Tibial artery (tissue), 4 donors: ENCODE measurements at regions not wholly inside any gene's neighbourhood (a gene's known extent, or its start where the extent isn't known, plus 50 kb on each side); places are given as distances from the start of the nearest gene placed in this dataset.

Experiments
- DNase-seq, 2 donors: peaks; one replicate each; pipeline ENCODE4 v3.0.0-alpha.2; 2019
- H3K27ac ChIP-seq, 2 donors: fragments of 200-600 bp; sonication (generic) in 1 of 2; 1 replicate in 1 of 2; 2 replicates in 1 of 2; pipeline ENCODE4 v1.5.1; 2018 to 2019; ENCODE audit warnings: mild to moderate bottlenecking in 1 of 2
- H3K27me3 ChIP-seq, 2 donors: fragments of 200-600 bp; sonication (generic) in 1 of 2; one replicate each; pipeline versions ENCODE4 v1.5.1 to v1.6.0; 2016 to 2019
- H3K36me3 ChIP-seq, 3 donors: fragments of 200-600 bp; sonication (generic) in 2 of 3; one replicate each; pipeline ENCODE4 v1.5.1; 2016 to 2019; ENCODE audit warnings: mild to moderate bottlenecking in 2 of 3
- H3K4me1 ChIP-seq, 4 donors: fragments of 200-600 bp; sonication (generic) in 2 of 4; 1 replicate in 3 of 4; 2 replicates in 1 of 4; pipeline ENCODE4 v1.5.1; 2016 to 2019
- H3K4me3 ChIP-seq, 2 donors: fragments of 200-600 bp; sonication (generic) in 1 of 2; 1 replicate in 1 of 2; 2 replicates in 1 of 2; pipeline ENCODE4 v1.5.1; 2018 to 2019; ENCODE audit warnings: mild to moderate bottlenecking in 2 of 2
- H3K9me3 ChIP-seq, 3 donors: fragments of 200-600 bp; sonication (generic) in 1 of 3; one replicate each; pipeline ENCODE4 v1.5.1; 2016 to 2019
- CTCF ChIP-seq, 2 experiments: fragments of 200-600 bp in 1 of 2; fragments of 450-650 bp in 1 of 2; IDR thresholded peaks; one replicate each; pipeline ENCODE4 v1.5.1; 2017 to 2019; ENCODE audit warnings: antibody characterized with exemption in 2 of 2, mild to moderate bottlenecking in 1 of 2, moderate library complexity in 1 of 2
- intact Hi-C: fragments of 100-400 bp; cut with DNase I; formaldehyde crosslinking; loops from one replicate; pipeline ENCODE4 v1.15.0; 2023; ENCODE audit warnings: low total_unique reads

DNA sequence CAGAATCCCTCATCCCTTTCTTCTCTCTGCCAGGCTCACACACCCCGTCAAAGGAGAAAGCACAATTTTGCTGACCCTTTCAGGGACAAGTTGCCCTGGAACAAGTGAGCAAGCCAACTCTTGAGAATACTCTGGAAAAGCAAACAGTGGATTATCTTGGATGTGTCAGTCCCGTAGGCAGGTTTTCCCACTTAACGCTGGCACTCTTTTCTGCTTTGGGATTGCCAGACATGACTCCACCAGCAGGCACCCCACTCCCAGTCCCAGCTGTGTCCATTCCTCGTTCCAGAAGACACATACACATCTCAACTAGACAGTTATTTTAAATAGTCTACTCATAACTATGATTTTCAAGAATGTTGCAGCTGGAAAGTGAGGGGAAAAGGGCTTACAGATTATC lies 145.5 kb upstream of the CDKN3 start:
- peaks cover 0 to 16% (median 0%) of the 10 kb centered on the region in 4 donors for H3K4me1 ChIP-seq
- no peaks in the 10 kb centered on the region for H3K36me3 ChIP-seq
- intact Hi-C loops: no loop called here
- no peak for TF ChIP-seq CTCF (IDR thresholded peaks at IDR 0.05)
- H3K27ac ChIP-seq: no peak overlapping the region
- DNase-seq: no peak
- H3K27me3 ChIP-seq: no peaks in the 10 kb centered on the region
- no peak overlapping the region for H3K4me3 ChIP-seq
- no peaks in the 10 kb centered on the region for H3K9me3 ChIP-seq

DNA sequence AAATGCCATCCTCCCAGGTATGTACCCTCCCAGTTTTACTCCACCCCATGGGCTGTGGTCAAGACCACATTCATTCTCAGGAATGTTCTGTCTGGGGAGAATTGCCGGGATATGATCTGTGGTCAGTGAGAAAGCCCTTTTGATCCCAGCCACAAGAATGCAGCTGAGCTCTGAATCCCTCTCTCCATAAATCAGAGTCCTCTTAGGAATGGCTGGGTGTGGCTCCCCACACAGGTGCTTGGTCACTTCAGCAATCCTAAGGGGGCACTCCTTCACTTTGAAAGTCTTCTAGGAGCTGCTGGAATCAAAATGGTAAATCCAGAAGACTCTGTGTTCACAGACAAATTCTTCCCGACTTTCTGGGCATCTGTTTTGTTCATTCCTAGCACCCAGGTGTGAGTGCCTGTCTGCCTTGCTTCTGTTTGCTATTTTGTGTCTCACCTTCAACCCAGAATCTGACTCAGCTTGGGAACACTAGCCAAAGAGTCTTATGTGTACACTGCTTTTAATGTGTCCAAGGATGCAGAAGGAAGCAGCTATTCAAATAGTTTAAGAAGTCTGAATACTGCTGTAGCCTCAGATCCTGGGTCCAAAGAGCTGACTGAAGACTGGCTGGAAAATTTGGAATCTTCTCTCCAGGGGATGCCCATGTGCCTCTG lies 144.6 kb upstream of the CDKN3 start:
- DNase-seq: no peak
- Histone ChIP-seq H3K4me1 (peaks cover 0 to 16% (median 0%) of the 10 kb centered on the region in 4 donors), H3K9me3 (no peaks in the 10 kb centered on the region), H3K4me3 (no peak overlapping the region), H3K36me3 (no peaks in the 10 kb centered on the region), H3K27me3 (no peaks in the 10 kb centered on the region), H3K27ac (no peak overlapping the region)
- no peak for TF ChIP-seq CTCF (IDR thresholded peaks at IDR 0.05)
- intact Hi-C loops: no loop called here

- no peak overlapping the region for H3K4me3 ChIP-seq
- H3K27ac ChIP-seq: no peak overlapping the region
- intact Hi-C loops: no loop called here
These were observed 143.4 kb upstream of the CDKN3 start for GRCh38 chr14:54253195-54253947.

GRCh38 chr14:54256156-54256555 lies 140.7 kb upstream of the CDKN3 start:
- H3K27ac ChIP-seq: no peak overlapping the region
- H3K4me1 ChIP-seq: peaks cover 0 to 16% (median 0%) of the 10 kb centered on the region in 4 donors
- no peaks in the 10 kb centered on the region for H3K9me3 ChIP-seq
- H3K27me3 ChIP-seq: no peaks in the 10 kb centered on the region
- TF ChIP-seq CTCF (IDR thresholded peaks at IDR 0.05): no peak
- H3K4me3 ChIP-seq: no peak overlapping the region
- intact Hi-C loops: no loop called here
- no peaks in the 10 kb centered on the region for H3K36me3 ChIP-seq
- DNase-seq: no peak

More at GRCh38 chr14:54253195-54253947, 143.4 kb upstream of the CDKN3 start:
- no peaks in the 10 kb centered on the region for H3K36me3 ChIP-seq
- DNase-seq: no peak
- H3K4me1 ChIP-seq: peaks cover 0 to 16% (median 0%) of the 10 kb centered on the region in 4 donors
- TF ChIP-seq CTCF (IDR thresholded peaks at IDR 0.05): no peak
- no peaks in the 10 kb centered on the region for H3K9me3 ChIP-seq
- H3K27me3 ChIP-seq: no peaks in the 10 kb centered on the region

GRCh38 chr14:54257424-54257823 lies 139.4 kb upstream of the CDKN3 start:
- DNase-seq: no peak
- H3K9me3 ChIP-seq: no peaks in the 10 kb centered on the region
- no peak overlapping the region for H3K27ac ChIP-seq
- H3K27me3 ChIP-seq: no peaks in the 10 kb centered on the region
- intact Hi-C loops: no loop called here
- peaks cover 0 to 16% (median 0%) of the 10 kb centered on the region in 4 donors for H3K4me1 ChIP-seq
- no peak for TF ChIP-seq CTCF (IDR thresholded peaks at IDR 0.05)
- H3K4me3 ChIP-seq: no peak overlapping the region
- H3K36me3 ChIP-seq: no peaks in the 10 kb centered on the region
